ENCODE measurements at regions not wholly inside any gene's neighbourhood (a gene's known extent, or its start where the extent isn't known, plus 50 kb on each side); places are given as distances from the start of the nearest gene placed in this dataset.

GRCh38 chr2:21289989-21290388, 166.2 kb downstream of the TDRD15 start:
- ChIA-PET POLR2A (no interaction called here), CTCF (no interaction called here), RAD21 (ENCODE audit: low non-redundant PET in 1 of 2, low total read pairs in 2 of 2, uncharacterized antibody in 2 of 2, unreplicated experiment in 2 of 2) (no interaction called here)
- H2AFZ ChIP-seq (ENCODE audit: low read depth, low read length, poor library complexity, severe bottlenecking), result no peak overlapping the region
- intact Hi-C loops (cut with micrococcal nuclease), result no loop called here
- H3K27ac ChIP-seq (ENCODE audit: low read depth, low read length), result no peak overlapping the region
- H3K4me1 ChIP-seq (ENCODE audit: control insufficient read depth in 1 of 2, insufficient read depth in 2 of 2, low read length in 2 of 2), result no peaks in the 10 kb centered on the region
- H3K36me3 ChIP-seq (ENCODE audit: control insufficient read depth in 1 of 2, insufficient read depth in 2 of 2, low read length in 2 of 2), result no peaks in the 10 kb centered on the region
- no peak overlapping the region for H3K9ac ChIP-seq (ENCODE audit: low read length)
- DNase-seq (ENCODE audit: low read depth, low spot score) (no peak), ATAC-seq (no peak)
- H3K4me2 ChIP-seq (ENCODE audit: low read length), result no peak overlapping the region
- H3K79me2 ChIP-seq (ENCODE audit: insufficient read depth, low read length), result no peaks in the 10 kb centered on the region
- H3K4me3 ChIP-seq (replicated peaks in 1 of 2; ENCODE audit: low read depth in 1 of 2, low read length in 2 of 2), result no peak overlapping the region
- no peak for TF ChIP-seq SRF (IDR thresholded peaks at IDR 0.05; ENCODE audit: low read depth)
- TF ChIP-seq SIN3A (IDR thresholded peaks at IDR 0.05; ENCODE audit: low read depth), result no peak
- no peak for TF ChIP-seq YY1 (IDR thresholded peaks at IDR 0.05; ENCODE audit: extremely low read depth, insufficient replicate concordance, low read depth, low read length)
- no peak for TF ChIP-seq EZH2phosphoT487 (IDR thresholded peaks at IDR 0.05; ENCODE audit: borderline replicate concordance)
- no peak for TF ChIP-seq ZFX (IDR thresholded peaks at IDR 0.05)
- TF ChIP-seq ELF1 (IDR thresholded peaks at IDR 0.05; ENCODE audit: borderline replicate concordance, low read depth), result no peak
- TF ChIP-seq POLR2AphosphoS5 (IDR thresholded peaks at IDR 0.05; ENCODE audit: low read depth, low read length), result no peak
- no peak for TF ChIP-seq CEBPB (IDR thresholded peaks at IDR 0.05; ENCODE audit: low read depth)
- no peak for TF ChIP-seq SP1 (IDR thresholded peaks at IDR 0.05; ENCODE audit: low read depth)
- TF ChIP-seq CBX3 (IDR thresholded peaks at IDR 0.05; ENCODE audit: low read depth), result no peak
- no peak for TF ChIP-seq ATF3 (IDR thresholded peaks at IDR 0.05)
- TF ChIP-seq EGR1 (IDR thresholded peaks at IDR 0.05; ENCODE audit: low read depth), result no peak
- no peak for TF ChIP-seq MAX (IDR thresholded peaks at IDR 0.05)
- TF ChIP-seq CTCF (IDR thresholded peaks at IDR 0.05 in 2 of 3, conservative IDR thresholded peaks at IDR 0.05 in 1 of 3; ENCODE audit: borderline replicate concordance in 1 of 3, insufficient read depth in 1 of 3, low read depth in 2 of 3, low read length in 2 of 3), result no peak
- no peaks in the 10 kb centered on the region for H3K9me3 ChIP-seq (ENCODE audit: control insufficient read depth in 1 of 2, insufficient read depth in 1 of 2, low read depth in 1 of 2, low read length in 2 of 2)
- no peaks in the 10 kb centered on the region for H3K9me2 ChIP-seq (ENCODE audit: insufficient read depth)
- BruUV-seq (replicated peaks), result no TSS peak
- no peaks in the 10 kb centered on the region for H3K27me3 ChIP-seq (ENCODE audit: insufficient read depth, low read length)
- H4K20me1 ChIP-seq (ENCODE audit: insufficient read depth), result no peaks in the 10 kb centered on the region
